ENCODE measurements at regions not wholly inside any gene's neighbourhood (a gene's known extent, or its start where the extent isn't known, plus 50 kb on each side); places are given as distances from the start of the nearest gene placed in this dataset.

- DNase-seq (ENCODE audit: low spot score) = no peak
These were observed 53.5 kb upstream of the PARD3 start for GRCh38 chr10:34868589-34868988.

- no peak for DNase-seq (ENCODE audit: low spot score)
These were observed 51.8 kb upstream of the PARD3 start for GRCh38 chr10:34866848-34867247.

Data from SW480 (cell line).